ENCODE measurements at regions not wholly inside any gene's neighbourhood (a gene's known extent, or its start where the extent isn't known, plus 50 kb on each side); places are given as distances from the start of the nearest gene placed in this dataset.

DNA sequence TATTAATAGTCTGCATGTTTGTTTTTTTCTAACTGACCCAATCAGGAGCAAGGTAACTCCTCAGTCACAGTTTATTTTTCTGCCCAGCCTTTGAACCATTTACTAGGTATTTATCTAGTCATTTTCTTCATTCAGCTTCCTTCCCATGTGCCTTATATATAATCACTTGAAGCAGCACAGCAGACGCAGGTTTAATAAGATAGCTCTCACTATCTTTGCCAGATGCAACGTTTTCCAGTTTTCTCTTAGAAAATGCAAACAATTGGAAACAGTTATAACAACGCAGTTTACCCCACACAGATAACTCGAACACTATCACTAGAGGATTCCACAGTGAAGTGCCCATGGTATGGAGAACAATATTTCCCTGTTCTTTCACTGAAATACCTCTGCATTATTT is 56.4 kb upstream of the NFKB1 start:
- Histone ChIP-seq H3K9me2 (ENCODE audit: insufficient read depth, low read length) (no peaks in the 10 kb centered on the region), H3K79me2 (replicated peaks; ENCODE audit: insufficient read depth, low read length) (no peaks in the 10 kb centered on the region), H4K20me1 (ENCODE audit: insufficient read depth) (no peaks in the 10 kb centered on the region), H3K36me3 (ENCODE audit: insufficient read depth, low read length) (no peaks in the 10 kb centered on the region), H2AFZ (ENCODE audit: low read depth, low read length) (no peak overlapping the region), H3K27ac (ENCODE audit: low read length) (no peak overlapping the region), H3K9ac (ENCODE audit: low read length) (no peak overlapping the region), H3K4me3 (ENCODE audit: low read length) (no peak overlapping the region), H3K27me3 (ENCODE audit: insufficient read depth, low read depth, low read length) (no peaks in the 10 kb centered on the region), H3K4me2 (ENCODE audit: low read length) (no peak overlapping the region), H3K9me3 (ENCODE audit: low read length) (no peaks in the 10 kb centered on the region), H3F3A (ENCODE audit: insufficient read depth, low read length, poor library complexity, severe bottlenecking) (no peaks in the 10 kb centered on the region)
- TF ChIP-seq EP300 (conservative IDR thresholded peaks at IDR 0.05; ENCODE audit: poor library complexity, severe bottlenecking) = no peak
- TF ChIP-seq RAD21 (conservative IDR thresholded peaks at IDR 0.05) = no peak
- no peak for TF ChIP-seq POLR2AphosphoS5 (IDR thresholded peaks at IDR 0.05)
- no peak for TF ChIP-seq SMC3 (conservative IDR thresholded peaks at IDR 0.05; ENCODE audit: poor library complexity)
- no peak for TF ChIP-seq EZH2 (IDR thresholded peaks at IDR 0.05; ENCODE audit: borderline replicate concordance, insufficient read depth, low read length, poor library complexity, severe bottlenecking)
- TF ChIP-seq REST (IDR thresholded peaks at IDR 0.05; ENCODE audit: borderline replicate concordance) = no peak
- TF ChIP-seq TAF1 (IDR thresholded peaks at IDR 0.05; ENCODE audit: low read depth) = no peak
- TF ChIP-seq MXI1 (conservative IDR thresholded peaks at IDR 0.05; ENCODE audit: poor library complexity, severe bottlenecking) = no peak
- no peak for TF ChIP-seq CTCF (IDR thresholded peaks at IDR 0.05; ENCODE audit: poor library complexity, severe bottlenecking)

DNA sequence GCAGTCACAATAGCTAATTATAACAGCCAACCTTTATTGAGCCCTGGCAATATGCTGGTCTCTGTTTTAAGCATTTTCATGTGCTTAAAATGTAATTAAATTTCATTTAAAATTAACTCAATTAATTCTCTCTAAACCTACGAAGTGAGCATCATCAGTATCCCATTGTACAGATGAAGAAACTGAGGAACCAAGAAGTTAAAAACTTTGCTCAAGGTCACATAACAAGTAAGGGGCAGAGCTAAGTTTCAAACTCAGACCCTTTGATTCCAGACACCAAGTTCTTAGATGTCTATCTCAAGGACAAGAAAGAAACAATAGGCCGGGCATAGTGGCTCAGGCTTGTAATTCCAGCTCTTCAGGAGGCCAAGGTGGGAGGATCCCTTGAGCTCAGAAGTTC is 55.9 kb upstream of the NFKB1 start:
- Histone ChIP-seq H3K9me3 (ENCODE audit: low read length) (no peaks in the 10 kb centered on the region), H2AFZ (ENCODE audit: low read depth, low read length) (no peak overlapping the region), H3K36me3 (ENCODE audit: insufficient read depth, low read length) (no peaks in the 10 kb centered on the region), H3F3A (ENCODE audit: insufficient read depth, low read length, poor library complexity, severe bottlenecking) (no peaks in the 10 kb centered on the region), H3K27me3 (ENCODE audit: insufficient read depth, low read depth, low read length) (no peaks in the 10 kb centered on the region), H3K27ac (ENCODE audit: low read length) (no peak overlapping the region), H3K4me3 (ENCODE audit: low read length) (no peak overlapping the region), H3K9ac (ENCODE audit: low read length) (no peak overlapping the region), H3K79me2 (replicated peaks; ENCODE audit: insufficient read depth, low read length) (no peaks in the 10 kb centered on the region), H3K4me2 (ENCODE audit: low read length) (no peak overlapping the region), H3K9me2 (ENCODE audit: insufficient read depth, low read length) (no peaks in the 10 kb centered on the region), H4K20me1 (ENCODE audit: insufficient read depth) (no peaks in the 10 kb centered on the region)
- TF ChIP-seq RAD21 (conservative IDR thresholded peaks at IDR 0.05) (no peak), EP300 (conservative IDR thresholded peaks at IDR 0.05; ENCODE audit: poor library complexity, severe bottlenecking) (no peak), REST (IDR thresholded peaks at IDR 0.05; ENCODE audit: borderline replicate concordance) (no peak)

Measured in neural cell (in vitro differentiated cells).